ENCODE measurements at regions not wholly inside any gene's neighbourhood (a gene's known extent, or its start where the extent isn't known, plus 50 kb on each side); places are given as distances from the start of the nearest gene placed in this dataset.

- no peak for DNase-seq
These were observed 633.1 kb downstream of the CDH26 start for GRCh38 chr20:60591172-60591799.

GRCh38 chr20:60598528-60598927 lies 640.3 kb downstream of the CDH26 start:
- DNase-seq, result no peak

DNA sequence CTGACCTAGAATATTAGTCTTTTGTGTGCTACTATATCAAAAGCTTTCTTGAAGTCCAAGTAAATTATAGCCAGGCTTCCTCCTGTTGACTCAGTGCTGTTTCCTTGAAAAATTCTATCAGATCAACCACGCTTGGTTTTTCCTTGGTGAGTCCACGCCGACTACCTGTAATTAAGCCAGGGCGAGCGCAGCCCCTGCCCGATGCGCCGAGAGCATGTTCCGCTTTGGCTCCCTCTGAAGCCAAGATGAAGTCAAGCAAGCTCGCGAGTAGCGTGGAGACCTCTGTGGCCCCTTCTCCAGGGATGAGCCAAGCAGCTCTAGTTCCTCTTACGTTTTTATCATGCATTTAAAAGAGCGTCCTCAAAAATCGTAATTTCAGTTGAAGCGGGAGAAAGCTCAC lies 641.2 kb downstream of the CDH26 start:
- DNase-seq, result no peak

DNA sequence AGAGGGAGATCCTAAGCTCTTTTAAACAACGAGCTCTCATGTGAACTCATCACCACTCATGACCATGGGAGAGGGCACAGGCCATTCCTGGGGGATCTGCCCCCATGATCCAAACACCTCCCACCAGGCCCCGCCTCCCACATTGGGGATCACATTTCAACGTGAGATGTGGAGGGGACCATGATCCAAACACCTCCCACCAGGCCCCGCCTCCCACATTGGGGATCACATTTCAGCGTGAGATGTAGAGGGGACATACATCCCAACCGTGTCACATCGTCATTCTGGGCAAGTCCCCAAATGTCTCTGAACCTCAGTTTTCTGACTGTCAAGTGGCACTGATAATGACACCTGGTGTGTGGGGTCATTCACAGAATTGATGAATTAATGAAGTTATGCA lies 641.8 kb downstream of the CDH26 start:
- no peak for DNase-seq

DNA sequence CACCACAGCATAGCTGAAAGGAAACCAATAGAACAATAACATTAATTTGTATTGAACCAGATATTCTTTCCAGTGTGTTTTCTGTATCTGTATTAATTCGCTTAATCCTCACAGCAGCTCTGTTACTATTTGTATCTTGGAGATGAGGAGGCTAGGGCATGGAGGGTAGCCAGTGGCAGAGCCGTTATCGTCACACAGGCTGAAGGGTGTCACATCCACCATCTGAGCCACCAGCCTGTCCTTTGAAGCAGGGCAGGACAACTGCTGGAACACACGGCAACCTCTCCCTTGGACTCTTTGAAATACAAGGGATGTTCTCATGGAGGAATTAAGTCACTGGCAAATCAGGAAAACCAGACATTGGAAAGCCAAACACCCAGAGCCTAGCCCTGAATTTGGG lies 628.0 kb upstream of the CDH4 start:
- no peak for DNase-seq

- no peak for DNase-seq
These were observed 624.1 kb upstream of the CDH4 start for GRCh38 chr20:60627751-60628565.

GRCh38 chr20:60628749-60629148 lies 623.3 kb upstream of the CDH4 start:
- no peak for DNase-seq

- DNase-seq, result no peak
These were observed 622.9 kb upstream of the CDH4 start for GRCh38 chr20:60629206-60629605.

- DNase-seq, result no peak
These were observed 621.5 kb upstream of the CDH4 start for GRCh38 chr20:60630609-60631008.

DNA sequence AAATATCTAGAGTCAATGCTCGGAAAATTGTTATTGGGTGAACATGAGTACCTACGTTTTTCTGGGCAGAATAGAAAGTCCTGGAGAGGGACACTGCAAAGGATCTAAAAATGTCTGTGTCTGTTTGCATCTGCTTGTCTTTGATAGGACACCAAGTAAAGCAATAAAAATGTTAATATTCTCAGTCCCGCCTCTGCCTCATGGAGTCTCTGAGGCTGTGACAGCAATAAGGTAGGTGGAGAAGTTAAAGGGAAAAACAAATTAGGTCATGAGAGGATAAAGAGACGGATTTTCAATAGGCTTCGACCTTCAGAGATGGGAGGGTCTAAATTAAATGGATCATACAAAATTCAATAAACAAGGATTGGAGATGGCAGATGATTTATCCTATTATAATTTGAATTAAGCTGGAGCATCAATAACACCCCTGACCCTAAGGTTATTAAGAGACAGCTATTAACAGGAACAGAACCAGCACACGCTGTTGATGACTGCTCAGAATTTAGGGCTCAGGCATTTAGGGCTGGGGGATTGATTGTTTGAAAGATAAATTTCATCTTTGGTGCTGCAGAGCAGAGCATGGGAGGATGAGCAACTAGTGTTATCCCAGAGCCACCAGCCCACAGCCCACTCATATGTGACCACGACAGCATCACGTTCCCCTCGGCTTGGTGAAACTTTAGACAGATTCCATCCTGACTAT lies 620.3 kb upstream of the CDH4 start:
- DNase-seq, result no peak

- DNase-seq, result no peak
These were observed 619.4 kb upstream of the CDH4 start for GRCh38 chr20:60632391-60633262.

GRCh38 chr20:60634491-60635172 lies 617.4 kb upstream of the CDH4 start:
- no peak for DNase-seq

DNA sequence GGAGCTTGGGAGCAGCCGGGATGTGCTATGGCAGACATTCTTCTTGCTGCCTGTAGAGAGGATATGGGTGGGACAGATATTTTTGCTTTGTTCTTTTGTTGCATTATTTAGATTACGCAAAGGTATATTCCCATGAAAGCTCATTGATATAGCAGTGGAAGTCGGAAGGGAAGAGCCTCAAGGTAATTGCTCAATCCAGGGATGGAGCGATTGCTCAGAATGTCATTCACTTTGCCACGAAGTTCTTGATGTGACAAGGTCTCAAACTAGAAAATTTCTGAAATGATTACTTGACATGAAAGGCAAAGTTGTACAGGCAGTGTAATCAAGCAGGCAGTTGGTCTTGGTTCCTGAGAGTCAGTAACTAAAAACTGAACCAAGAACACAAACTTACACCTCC lies 615.6 kb upstream of the CDH4 start:
- no peak for DNase-seq

- no peak for DNase-seq
These were observed 614.3 kb upstream of the CDH4 start for GRCh38 chr20:60637801-60638200.

DNA sequence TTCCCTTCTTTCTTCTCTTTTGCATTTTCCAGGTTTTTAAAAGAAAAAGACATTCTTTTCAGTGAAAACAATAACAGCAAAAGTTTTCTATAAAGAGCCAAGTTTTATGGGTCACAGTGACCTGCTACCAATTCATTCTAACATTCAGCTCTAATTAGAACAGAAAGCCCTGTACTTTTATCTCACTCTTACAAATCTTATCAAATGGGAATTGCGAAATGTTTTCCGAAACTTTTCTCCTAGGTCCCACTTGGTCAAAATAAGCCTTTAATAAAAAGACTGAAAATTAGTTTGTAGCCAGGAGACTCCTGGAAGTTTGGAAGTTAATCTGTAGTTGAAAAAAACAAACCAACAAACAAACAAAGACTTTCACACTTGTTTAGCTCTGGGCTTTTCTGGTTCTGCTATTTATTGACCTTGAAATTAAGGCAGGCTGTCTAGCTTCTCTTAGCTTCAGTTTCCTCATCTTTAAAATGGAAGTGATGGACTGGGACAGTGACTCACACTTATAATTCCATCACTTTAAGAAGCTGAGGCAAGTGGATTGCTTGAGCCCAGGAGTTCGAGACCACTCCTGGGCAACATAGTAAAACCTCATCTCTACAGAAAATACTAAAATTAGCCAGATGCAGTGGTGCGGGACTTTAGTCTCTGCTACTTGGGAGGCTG lies 613.5 kb upstream of the CDH4 start:
- no peak for DNase-seq

- DNase-seq, result no peak
These were observed 610.1 kb upstream of the CDH4 start for GRCh38 chr20:60641879-60642447.

- DNase-seq, result no peak
These were observed 609.5 kb upstream of the CDH4 start for GRCh38 chr20:60642541-60642940.

DNA sequence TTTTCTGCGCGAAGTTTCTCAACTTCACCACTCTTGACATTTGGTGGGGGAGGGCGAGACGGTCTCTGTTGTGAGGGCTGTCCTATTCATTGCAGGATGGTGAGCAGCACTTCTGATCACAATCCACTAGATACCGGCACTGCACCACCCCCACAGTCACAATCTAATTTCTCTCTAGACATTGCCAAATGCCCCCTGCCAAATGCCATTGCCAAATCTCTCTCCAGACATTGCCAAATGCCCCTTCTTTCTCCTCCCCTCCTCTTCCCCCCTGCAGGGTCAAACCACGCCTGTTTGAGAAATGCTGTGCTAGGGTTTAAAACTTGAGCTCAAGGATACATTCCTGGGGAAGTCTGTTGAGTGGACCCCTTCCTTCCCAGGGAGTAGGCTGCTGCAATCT lies 603.5 kb upstream of the CDH4 start:
- DNase-seq, result no peak

DNA sequence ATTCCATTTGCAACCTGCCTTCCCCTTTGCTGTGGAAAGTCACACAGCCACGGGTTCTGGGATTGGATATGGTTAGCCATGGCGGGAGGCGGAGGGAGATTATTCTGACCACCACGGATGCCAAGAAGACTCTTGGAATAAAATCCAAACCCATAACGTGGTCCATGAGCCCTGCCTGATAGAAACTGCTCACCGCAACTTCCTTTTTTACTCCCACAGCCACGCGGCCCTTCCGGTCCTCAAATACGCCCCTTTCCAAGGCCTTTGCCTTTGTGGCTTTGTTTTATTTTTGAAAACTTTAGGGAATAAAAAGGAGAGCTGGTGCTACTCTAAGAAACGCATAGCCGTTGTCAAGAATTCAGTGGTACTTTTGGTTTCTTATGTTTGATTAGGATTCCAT lies 602.5 kb upstream of the CDH4 start:
- no peak for DNase-seq

GRCh38 chr20:60650087-60650486 lies 602.0 kb upstream of the CDH4 start:
- DNase-seq, result no peak

GRCh38 chr20:60652046-60652445 lies 600.0 kb upstream of the CDH4 start:
- no peak for DNase-seq

GRCh38 chr20:60652615-60653014 lies 599.4 kb upstream of the CDH4 start:
- no peak for DNase-seq

Data from activated CD4-positive, alpha-beta T cell treated with anti-CD3 and anti-CD28 coated beads for 1 hour (primary cell).